SW480 (cell line): ENCODE measurements at regions not wholly inside any gene's neighbourhood (a gene's known extent, or its start where the extent isn't known, plus 50 kb on each side); places are given as distances from the start of the nearest gene placed in this dataset.
"Not testable (repeated sequence)": the region's sequence is repeated elsewhere in the genome, so short reads cannot be mapped to it uniquely, and the experiment has no call there.

Experiments used
- DNase-seq: peaks from one replicate; pipeline ENCODE4 v3.0.0-alpha.2; 2016; ENCODE audit warnings: low spot score

GRCh38 chr3:21020043-21020442 is 731.0 kb downstream of the ZNF385D start:
- DNase-seq, result no peak

- peak; percentile 30 for DNase-seq
Observed at GRCh38 chr3:21017115-21017852, 733.7 kb downstream of the ZNF385D start.

GRCh38 chr3:21013566-21013965 is 737.4 kb downstream of the ZNF385D start:
- DNase-seq, result no peak

- no peak for DNase-seq
Observed at GRCh38 chr3:20999661-21000060, 751.3 kb downstream of the ZNF385D start.

- DNase-seq, result no peak
Observed at GRCh38 chr3:20997183-20997582, 753.8 kb downstream of the ZNF385D start.

GRCh38 chr3:20990896-20991295 is 760.1 kb downstream of the ZNF385D start:
- no peak for DNase-seq

GRCh38 chr3:20989653-20990052 is 761.4 kb downstream of the ZNF385D start:
- DNase-seq, result not testable (repeated sequence)

GRCh38 chr3:20984594-20985205 is 766.3 kb downstream of the ZNF385D start:
- no peak for DNase-seq

- no peak for DNase-seq
Observed at GRCh38 chr3:20975188-20975651, 775.8 kb downstream of the ZNF385D start.

GRCh38 chr3:20974396-20974795 is 776.6 kb downstream of the ZNF385D start:
- no peak for DNase-seq

- not testable (repeated sequence) for DNase-seq
Observed at GRCh38 chr3:20970807-20971206, 780.2 kb downstream of the ZNF385D start.

GRCh38 chr3:20967485-20967884 is 781.5 kb upstream of the SGO1 start:
- not testable (repeated sequence) for DNase-seq

- no peak for DNase-seq
Observed at GRCh38 chr3:20958161-20958560, 772.2 kb upstream of the SGO1 start.

GRCh38 chr3:20945892-20946291 is 759.9 kb upstream of the SGO1 start:
- DNase-seq, result no peak

GRCh38 chr3:20935791-20936190 is 749.8 kb upstream of the SGO1 start:
- DNase-seq, result no peak

GRCh38 chr3:20931834-20932233 is 745.8 kb upstream of the SGO1 start:
- no peak for DNase-seq

- no peak for DNase-seq
Observed at GRCh38 chr3:20930034-20930433, 744.0 kb upstream of the SGO1 start.

GRCh38 chr3:20924646-20925385 is 738.8 kb upstream of the SGO1 start:
- DNase-seq, result no peak

GRCh38 chr3:20921112-20921511 is 735.1 kb upstream of the SGO1 start:
- not testable (repeated sequence) for DNase-seq

- no peak for DNase-seq
Observed at GRCh38 chr3:20916951-20917606, 731.1 kb upstream of the SGO1 start.

- no peak for DNase-seq
Observed at GRCh38 chr3:20914310-20914709, 728.3 kb upstream of the SGO1 start.

GRCh38 chr3:20912406-20912805 is 726.4 kb upstream of the SGO1 start:
- DNase-seq, result no peak
